GM23338 (cell line): ENCODE measurements at regions not wholly inside any gene's neighbourhood (a gene's known extent, or its start where the extent isn't known, plus 50 kb on each side); places are given as distances from the start of the nearest gene placed in this dataset.

ENCODE experiments used
- ATAC-seq: fragments of 200-7000 bp; cut with Tn5 transposase; 3 replicates; pipeline ENCODE4 v1.9.1; 2020
- DNase-seq: peaks from one replicate; pipeline ENCODE4 v3.0.0-alpha.2; 2015; ENCODE audit warnings: low spot score
- H2AFZ ChIP-seq: fragments of 200-600 bp; sonication (generic); 2 replicates; pipeline ENCODE4 v1.8.0; 2016; ENCODE audit warnings: antibody characterized with exemption, mild to moderate bottlenecking, moderate library complexity
- H3F3A ChIP-seq: fragments of 200-600 bp; sonication (generic); replicated peaks from 2 replicates; pipeline ENCODE4 v1.8.0; 2017; ENCODE audit warnings: antibody characterized with exemption, mixed run types, low read depth
- H3K27ac ChIP-seq: fragments of 200-600 bp; sonication (generic); 2 replicates; pipeline ENCODE4 v1.6.1; 2016; ENCODE audit warnings: low read depth
- H3K27me3 ChIP-seq: fragments of 200-600 bp; sonication (generic); 2 replicates; pipeline ENCODE4 v1.8.0; 2016; ENCODE audit warnings: mild to moderate bottlenecking, mixed run types, moderate library complexity; ENCODE audit not compliant: insufficient read depth
- H3K36me3 ChIP-seq: fragments of 200-600 bp; sonication (generic); 2 replicates; pipeline ENCODE4 v1.8.0; 2016; ENCODE audit warnings: mild to moderate bottlenecking; ENCODE audit not compliant: insufficient read depth
- H3K4me1 ChIP-seq: fragments of 200-600 bp; sonication (generic); 2 replicates; pipeline ENCODE4 v1.8.0; 2016; ENCODE audit warnings: mild to moderate bottlenecking, moderate library complexity; ENCODE audit not compliant: insufficient read depth
- H3K4me2 ChIP-seq: fragments of 200-600 bp; sonication (generic); 2 replicates; pipeline ENCODE4 v1.7.1; 2017; ENCODE audit warnings: mixed run types
- H3K4me3 ChIP-seq: fragments of 200-600 bp; sonication (generic); 2 replicates; pipeline ENCODE4 v1.6.1; 2016; ENCODE audit warnings: mixed run types
- H3K79me2 ChIP-seq: fragments of 200-600 bp; sonication (generic); replicated peaks from 2 replicates; pipeline ENCODE4 v1.8.0; 2017; ENCODE audit warnings: mild to moderate bottlenecking; ENCODE audit not compliant: insufficient read depth
- H3K9me2 ChIP-seq: fragments of 200-600 bp; sonication (generic); 2 replicates; pipeline ENCODE4 v1.8.0; 2017; ENCODE audit not compliant: insufficient read depth
- H4K20me1 ChIP-seq: fragments of 200-600 bp; sonication (generic); replicated peaks from 2 replicates; pipeline ENCODE4 v1.8.0; 2017; ENCODE audit warnings: mild to moderate bottlenecking; ENCODE audit not compliant: insufficient read depth
- H3K27ac Mint-ChIP-seq: 2 replicates; pipeline ENCODE4 v1.8.0; 2020; ENCODE audit warnings: inconsistent platforms, mild to moderate bottlenecking, moderate library complexity, mixed read lengths
- H3K27me3 Mint-ChIP-seq: 3 replicates; pipeline ENCODE4 v1.8.0; 2022; ENCODE audit warnings: low read depth, mild to moderate bottlenecking, moderate library complexity, mixed read lengths, inconsistent platforms; ENCODE audit not compliant: insufficient read depth, poor library complexity
- H3K36me3 Mint-ChIP-seq: 3 replicates; pipeline ENCODE4 v1.8.0; 2021; ENCODE audit warnings: low read depth, mild to moderate bottlenecking, inconsistent platforms, moderate library complexity, mixed read lengths
- H3K4me1 Mint-ChIP-seq: 3 replicates; pipeline ENCODE4 v1.8.0; 2020; ENCODE audit warnings: mild to moderate bottlenecking, inconsistent platforms, mixed read lengths
- H3K4me3 Mint-ChIP-seq: 3 replicates; pipeline ENCODE4 v1.8.0; 2021; ENCODE audit warnings: moderate library complexity, mild to moderate bottlenecking, inconsistent platforms, mixed read lengths
- H3K9me3 Mint-ChIP-seq: 3 replicates; pipeline ENCODE4 v1.8.0; 2020; ENCODE audit warnings: moderate library complexity, mild to moderate bottlenecking, inconsistent platforms, mixed read lengths
- CREB1 ChIP-seq: fragments of 250-450 bp; sonication (Bioruptor Pico); IDR thresholded peaks from 2 replicates; pipeline ENCODE4 v1.5.0; 2020; ENCODE audit warnings: low read depth, mild to moderate bottlenecking, moderate library complexity
- CTCF ChIP-seq, 2 experiments: fragments of 200-600 bp in 1 of 2; sonication (generic) in 1 of 2; conservative IDR thresholded peaks; 2 replicates each; pipeline versions ENCODE4 v1.5.1 to v1.6.1; 2016 to 2017; ENCODE audit warnings: antibody characterized with exemption in 2 of 2, low read depth in 2 of 2, mild to moderate bottlenecking in 2 of 2, moderate library complexity in 1 of 2
- ETS1 ChIP-seq: IDR thresholded peaks from 2 replicates; pipeline ENCODE4 v1.6.1; 2016; ENCODE audit warnings: antibody characterized with exemption
- EZH2 ChIP-seq: fragments of 200-600 bp; sonication (generic); IDR thresholded peaks from one replicate; pipeline ENCODE4 v1.8.0; 2017; ENCODE audit warnings: antibody characterized with exemption, mild to moderate bottlenecking, low read depth; ENCODE audit not compliant: unreplicated experiment
- EZH2phosphoT487 ChIP-seq: fragments of 200-600 bp; sonication (generic); IDR thresholded peaks from one replicate; pipeline ENCODE4 v1.8.1; 2018; ENCODE audit warnings: antibody characterized with exemption; ENCODE audit not compliant: unreplicated experiment
- JUNB ChIP-seq: IDR thresholded peaks from one replicate; pipeline ENCODE4 v1.6.1; 2016; ENCODE audit warnings: antibody characterized with exemption; ENCODE audit not compliant: unreplicated experiment
- NANOG ChIP-seq: IDR thresholded peaks from 2 replicates; pipeline ENCODE4 v1.6.1; 2016; ENCODE audit warnings: antibody characterized with exemption, borderline replicate concordance
- POLR2AphosphoS5 ChIP-seq: IDR thresholded peaks from 2 replicates; pipeline ENCODE4 v1.6.1; 2016; ENCODE audit warnings: antibody characterized with exemption, low read depth
- REST ChIP-seq: IDR thresholded peaks from one replicate; pipeline ENCODE4 v1.6.1; 2018; ENCODE audit warnings: antibody characterized with exemption; ENCODE audit not compliant: unreplicated experiment
- STAT1 ChIP-seq: IDR thresholded peaks from one replicate; pipeline ENCODE4 v1.6.1; 2016; ENCODE audit warnings: antibody characterized with exemption; ENCODE audit not compliant: unreplicated experiment
- ZNF114 ChIP-seq: fragments of 250-450 bp; sonication (Bioruptor Pico); IDR thresholded peaks from 2 replicates; pipeline ENCODE4 v1.5.0; 2020; ENCODE audit warnings: mild to moderate bottlenecking, moderate library complexity
- ZNF331 ChIP-seq: fragments of 250-450 bp; sonication (Bioruptor Pico); IDR thresholded peaks from 2 replicates; pipeline ENCODE4 v1.5.0; 2020; ENCODE audit warnings: low read depth, mild to moderate bottlenecking, moderate library complexity
- ZNF462 ChIP-seq: fragments of 250-450 bp; sonication (Bioruptor Pico); IDR thresholded peaks from 2 replicates; pipeline ENCODE4 v1.5.0; 2020; ENCODE audit warnings: mild to moderate bottlenecking, moderate library complexity

- Mint-ChIP-seq H3K36me3 (no peaks in the 10 kb centered on the region), H3K4me1 (peaks cover 9% of the 10 kb centered on the region), H3K27me3 (peaks cover 3% of the 10 kb centered on the region), H3K9me3 (peaks cover 2% of the 10 kb centered on the region; the same call in 2 of the 3 replicates), H3K4me3 (no peak overlapping the region), H3K27ac (no peak overlapping the region)
- Histone ChIP-seq H3K4me2 (no peak overlapping the region), H3K27ac (no peak overlapping the region), H2AFZ (no peak overlapping the region), H4K20me1 (no peaks in the 10 kb centered on the region), H3K36me3 (no peaks in the 10 kb centered on the region), H3K9me2 (peaks cover 8% of the 10 kb centered on the region; the same call in 1 of the 2 replicates), H3K4me1 (peaks cover 5% of the 10 kb centered on the region; the same call in 1 of the 2 replicates), H3K79me2 (no peaks in the 10 kb centered on the region), H3F3A (no peaks in the 10 kb centered on the region), H3K4me3 (no peak overlapping the region), H3K27me3 (no peaks in the 10 kb centered on the region)
- ATAC-seq (no peak), DNase-seq (no peak)
- TF ChIP-seq EZH2 (no peak), STAT1 (no peak), ZNF462 (no peak), JUNB (no peak), ZNF114 (CRISPR knock-in tag) (no peak), CTCF (conservative IDR thresholded peaks at IDR 0.05; ENCODE audit: low read depth in 2 of 2) (no peak), EZH2phosphoT487 (no peak), ZNF331 (no peak), POLR2AphosphoS5 (no peak), CREB1 (no peak), NANOG (no peak), ETS1 (no peak), REST (no peak)
Observed at GRCh38 chr9:16205455-16205854, 652.6 kb downstream of the CCDC171 start.
